Neutrophil (primary cell): ENCODE measurements at regions not wholly inside any gene's neighbourhood (a gene's known extent, or its start where the extent isn't known, plus 50 kb on each side); places are given as distances from the start of the nearest gene placed in this dataset.
"Not testable (repeated sequence)": the region's sequence is repeated elsewhere in the genome, so short reads cannot be mapped to it uniquely, and the experiment has no call there.

Experiments used
- H3K27ac ChIP-seq: fragments of 200-600 bp; sonication (generic); 2 replicates; pipeline ENCODE4 v1.5.1; 2016; ENCODE audit warnings: mild to moderate bottlenecking, moderate library complexity
- H3K27me3 ChIP-seq: fragments of 200-600 bp; sonication (generic); 2 replicates; pipeline ENCODE4 v1.6.0; 2016; ENCODE audit warnings: mild to moderate bottlenecking
- H3K36me3 ChIP-seq: fragments of 200-600 bp; sonication (generic); 2 replicates; pipeline ENCODE4 v1.5.1; 2017
- H3K4me1 ChIP-seq, 2 experiments: fragments of 200-600 bp in 1 of 2; sonication (generic) in 1 of 2; 1 replicate in 1 of 2; 2 replicates in 1 of 2; pipeline versions ENCODE4 v1.5.1 to v1.6.1; 2013 to 2016; ENCODE audit warnings: low read depth in 1 of 2, low read length in 1 of 2, mild to moderate bottlenecking in 1 of 2, moderate library complexity in 1 of 2; ENCODE audit not compliant: control insufficient read depth in 1 of 2, insufficient read depth in 1 of 2
- H3K4me3 ChIP-seq, 2 experiments: fragments of 200-600 bp in 1 of 2; sonication (generic) in 1 of 2; 1 replicate in 1 of 2; 2 replicates in 1 of 2; pipeline ENCODE4 v1.5.1; 2013 to 2016; ENCODE audit warnings: low read depth in 1 of 2, low read length in 1 of 2, mild to moderate bottlenecking in 1 of 2, moderate library complexity in 1 of 2
- H3K9me3 ChIP-seq: fragments of 200-600 bp; sonication (generic); 2 replicates; pipeline ENCODE4 v1.5.1; 2016
- CTCF ChIP-seq: fragments of 200-600 bp; sonication (generic); IDR thresholded peaks from 2 replicates; pipeline ENCODE4 v1.5.1; 2016; ENCODE audit warnings: antibody characterized with exemption

DNA sequence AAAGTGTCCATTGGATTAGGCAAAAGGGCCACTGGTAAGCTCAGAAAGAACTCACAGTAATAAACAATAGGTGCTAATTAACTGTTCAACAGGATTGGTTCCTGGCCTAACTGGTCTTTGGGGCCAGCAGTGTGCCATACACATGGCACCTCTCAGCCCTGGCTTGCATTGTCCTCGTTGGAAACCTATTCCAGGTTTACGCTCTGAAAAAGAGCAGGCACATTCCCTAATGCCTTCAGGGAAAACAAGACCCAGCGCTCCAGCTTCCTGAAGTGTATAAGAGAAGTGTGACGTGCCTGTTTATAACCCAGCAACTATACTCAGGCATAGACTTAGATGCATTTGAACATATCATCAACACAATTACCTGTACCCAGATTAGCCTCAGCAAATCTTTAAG lies 51.9 kb upstream of the RBM47 start:
- no peak overlapping the region for H3K27ac ChIP-seq
- H3K4me3 ChIP-seq, result no peak overlapping the region
- no peaks in the 10 kb centered on the region for H3K27me3 ChIP-seq
- H3K9me3 ChIP-seq, result no peaks in the 10 kb centered on the region
- no peaks in the 10 kb centered on the region for H3K4me1 ChIP-seq
- no peak for TF ChIP-seq CTCF
- H3K36me3 ChIP-seq, result no peaks in the 10 kb centered on the region

- no peak overlapping the region for H3K4me3 ChIP-seq
- H3K9me3 ChIP-seq, result no peaks in the 10 kb centered on the region
- TF ChIP-seq CTCF, result no peak
- H3K27ac ChIP-seq, result no peak overlapping the region
- no peaks in the 10 kb centered on the region for H3K27me3 ChIP-seq
- H3K4me1 ChIP-seq, result no peaks in the 10 kb centered on the region
- H3K36me3 ChIP-seq, result no peaks in the 10 kb centered on the region
Observed at GRCh38 chr4:40682290-40683101, 52.8 kb upstream of the RBM47 start.

- H3K27me3 ChIP-seq, H3K27ac ChIP-seq, H3K4me3 ChIP-seq, H3K36me3 ChIP-seq, H3K4me1 ChIP-seq, H3K9me3 ChIP-seq: not testable (repeated sequence)
Observed at GRCh38 chr4:40683536-40684145, 54.0 kb upstream of the RBM47 start.

DNA sequence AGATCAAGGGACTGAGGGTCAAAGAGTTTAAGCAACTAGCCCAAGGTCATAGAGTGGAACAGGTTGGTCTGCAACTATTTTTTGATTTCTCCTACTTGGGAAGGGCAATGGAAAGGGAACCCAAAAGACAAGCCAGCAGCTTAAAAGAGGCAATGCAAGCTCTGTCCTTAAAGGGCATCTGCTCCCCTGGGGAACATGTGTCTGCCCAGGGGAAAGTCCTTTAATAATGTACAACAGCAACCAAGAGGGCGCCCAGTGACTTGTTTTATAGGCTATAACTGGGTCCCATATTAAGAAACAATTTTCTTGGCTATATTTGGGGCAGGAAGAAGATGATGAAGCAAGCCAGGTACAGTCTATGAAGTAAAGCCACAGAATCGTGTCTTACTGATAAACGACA lies 54.7 kb upstream of the RBM47 start:
- Histone ChIP-seq H3K9me3 (no peaks in the 10 kb centered on the region), H3K27ac (no peak overlapping the region), H3K27me3 (no peaks in the 10 kb centered on the region), H3K4me1 (no peaks in the 10 kb centered on the region), H3K36me3 (no peaks in the 10 kb centered on the region), H3K4me3 (no peak overlapping the region)
- TF ChIP-seq CTCF, result no peak

- no peaks in the 10 kb centered on the region for H3K9me3 ChIP-seq
- no peak for TF ChIP-seq CTCF
- no peaks in the 10 kb centered on the region for H3K36me3 ChIP-seq
- H3K27ac ChIP-seq, result no peak overlapping the region
- no peak overlapping the region for H3K4me3 ChIP-seq
- H3K27me3 ChIP-seq, result no peaks in the 10 kb centered on the region
- no peaks in the 10 kb centered on the region for H3K4me1 ChIP-seq
Observed at GRCh38 chr4:40685300-40685699, 55.6 kb upstream of the RBM47 start.

GRCh38 chr4:40686081-40686913 lies 56.6 kb upstream of the RBM47 start:
- no peak overlapping the region for H3K4me3 ChIP-seq
- TF ChIP-seq CTCF, result no peak
- no peak overlapping the region for H3K27ac ChIP-seq
- no peaks in the 10 kb centered on the region for H3K4me1 ChIP-seq
- H3K9me3 ChIP-seq, result no peaks in the 10 kb centered on the region
- no peaks in the 10 kb centered on the region for H3K36me3 ChIP-seq
- H3K27me3 ChIP-seq, result no peaks in the 10 kb centered on the region
